Left ventricle myocardium inferior (tissue), 1 donor: ENCODE measurements at regions not wholly inside any gene's neighbourhood (a gene's known extent, or its start where the extent isn't known, plus 50 kb on each side); places are given as distances from the start of the nearest gene placed in this dataset.

Experiments used
- DNase-seq: peaks from one replicate; pipeline ENCODE4 v3.0.0-alpha.2; 2020
- H3K27ac ChIP-seq: fragments of 200-600 bp; replicated peaks from 2 replicates; pipeline ENCODE4 v1.8.0; 2021
- H3K27me3 ChIP-seq: fragments of 200-600 bp; 2 replicates; pipeline ENCODE4 v1.8.0; 2021; ENCODE audit warnings: low read depth
- H3K36me3 ChIP-seq: fragments of 200-600 bp; 2 replicates; pipeline ENCODE4 v1.8.0; 2021
- H3K4me1 ChIP-seq: fragments of 200-600 bp; 2 replicates; pipeline ENCODE4 v1.8.0; 2021
- H3K4me3 ChIP-seq: fragments of 200-600 bp; 2 replicates; pipeline ENCODE4 v1.8.0; 2021; ENCODE audit warnings: mild to moderate bottlenecking, moderate library complexity
- H3K9me3 ChIP-seq: fragments of 200-600 bp; replicated peaks from 2 replicates; pipeline ENCODE4 v1.8.0; 2021
- intact Hi-C: fragments of 100-400 bp; cut with micrococcal nuclease; formaldehyde crosslinking; loops from one replicate; pipeline ENCODE4 v1.11.0; 2022
- TF ChIP-seq, protein P1 (sequence below): fragments of 200-600 bp; IDR thresholded peaks from 2 replicates; pipeline ENCODE4 v1.8.0; 2021; ENCODE audit warnings: antibody characterized with exemption, mild to moderate bottlenecking, borderline replicate concordance
- donor health status: DM: no; HTN: yes; CAD: no; lungs with severe emphysema.

DNA sequence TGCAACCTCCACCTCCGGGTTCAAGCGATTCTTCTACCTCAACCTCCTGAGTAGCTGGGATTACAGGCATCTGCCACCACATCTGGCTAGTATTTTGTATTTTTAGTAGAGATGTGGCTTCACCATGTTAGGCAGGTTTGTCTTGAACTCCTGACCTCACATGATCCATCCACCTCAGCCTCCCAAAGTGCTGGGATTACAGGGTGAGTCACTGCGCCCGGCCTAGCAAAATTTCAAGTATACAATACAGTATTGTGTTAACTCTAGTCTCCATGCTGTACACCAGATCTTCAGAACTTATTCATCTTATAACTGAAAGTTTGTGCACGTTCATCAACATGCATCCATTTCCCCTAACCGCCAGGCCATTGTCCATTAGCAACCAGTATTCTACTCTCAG, 115.1 kb upstream of the MDGA2 start:
- Histone ChIP-seq H3K27me3 (no peaks in the 10 kb centered on the region), H3K9me3 (peaks cover 16% of the 10 kb centered on the region), H3K4me1 (no peaks in the 10 kb centered on the region), H3K27ac (no peak overlapping the region), H3K36me3 (no peaks in the 10 kb centered on the region), H3K4me3 (no peak overlapping the region)
- TF ChIP-seq, protein P1, sequence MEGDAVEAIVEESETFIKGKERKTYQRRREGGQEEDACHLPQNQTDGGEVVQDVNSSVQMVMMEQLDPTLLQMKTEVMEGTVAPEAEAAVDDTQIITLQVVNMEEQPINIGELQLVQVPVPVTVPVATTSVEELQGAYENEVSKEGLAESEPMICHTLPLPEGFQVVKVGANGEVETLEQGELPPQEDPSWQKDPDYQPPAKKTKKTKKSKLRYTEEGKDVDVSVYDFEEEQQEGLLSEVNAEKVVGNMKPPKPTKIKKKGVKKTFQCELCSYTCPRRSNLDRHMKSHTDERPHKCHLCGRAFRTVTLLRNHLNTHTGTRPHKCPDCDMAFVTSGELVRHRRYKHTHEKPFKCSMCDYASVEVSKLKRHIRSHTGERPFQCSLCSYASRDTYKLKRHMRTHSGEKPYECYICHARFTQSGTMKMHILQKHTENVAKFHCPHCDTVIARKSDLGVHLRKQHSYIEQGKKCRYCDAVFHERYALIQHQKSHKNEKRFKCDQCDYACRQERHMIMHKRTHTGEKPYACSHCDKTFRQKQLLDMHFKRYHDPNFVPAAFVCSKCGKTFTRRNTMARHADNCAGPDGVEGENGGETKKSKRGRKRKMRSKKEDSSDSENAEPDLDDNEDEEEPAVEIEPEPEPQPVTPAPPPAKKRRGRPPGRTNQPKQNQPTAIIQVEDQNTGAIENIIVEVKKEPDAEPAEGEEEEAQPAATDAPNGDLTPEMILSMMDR = no peak
- DNase-seq = no peak
- intact Hi-C loops = no loop called here

DNA sequence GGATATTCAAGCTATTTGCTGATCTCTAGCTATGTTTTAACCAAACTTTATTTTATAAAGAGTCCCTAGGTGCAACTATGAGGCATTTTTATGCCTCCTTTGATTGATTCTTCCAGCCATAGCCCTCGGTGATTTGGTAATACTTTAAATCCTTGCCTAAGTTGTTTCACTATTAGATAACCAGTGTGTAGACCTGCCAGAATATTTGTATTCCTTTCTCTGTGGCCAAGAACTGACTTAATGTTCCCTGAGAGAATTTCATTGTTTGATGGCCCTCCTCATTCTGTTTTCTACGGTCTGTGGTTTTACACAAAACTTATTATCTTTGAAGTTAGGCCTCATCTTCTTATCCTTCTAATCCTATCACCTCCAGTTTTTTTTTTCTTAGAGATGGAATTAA, 109.7 kb upstream of the MDGA2 start:
- intact Hi-C loops = no loop called here
- H3K9me3 ChIP-seq = no peaks in the 10 kb centered on the region
- no peaks in the 10 kb centered on the region for H3K27me3 ChIP-seq
- DNase-seq = no peak
- no peak overlapping the region for H3K27ac ChIP-seq
- TF ChIP-seq, protein P1 = no peak
- H3K4me1 ChIP-seq = no peaks in the 10 kb centered on the region
- H3K36me3 ChIP-seq = no peaks in the 10 kb centered on the region
- H3K4me3 ChIP-seq = no peak overlapping the region

DNA sequence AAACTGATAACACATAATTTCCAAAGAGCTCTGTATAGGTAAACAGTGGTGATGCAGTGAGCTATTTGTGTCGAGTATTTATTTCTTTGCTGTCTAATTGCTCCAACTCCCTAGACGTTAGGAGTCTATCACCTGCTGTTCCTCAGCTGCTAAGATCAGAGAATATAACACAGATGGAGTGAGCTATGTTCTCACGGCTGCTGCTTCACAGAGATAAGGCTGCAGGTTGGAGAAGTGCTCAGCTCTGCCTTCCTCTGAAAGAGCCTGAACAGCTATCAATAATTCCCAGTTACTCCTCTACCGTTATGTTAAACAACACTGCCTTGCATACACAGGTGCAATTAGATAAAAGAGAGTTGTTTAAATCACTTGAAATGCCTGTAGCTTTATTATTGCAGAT, 103.2 kb upstream of the MDGA2 start:
- TF ChIP-seq, protein P1 = no peak
- intact Hi-C loops = no loop called here
- Histone ChIP-seq H3K27me3 (no peaks in the 10 kb centered on the region), H3K27ac (no peak overlapping the region), H3K4me3 (no peak overlapping the region), H3K4me1 (no peaks in the 10 kb centered on the region), H3K36me3 (no peaks in the 10 kb centered on the region), H3K9me3 (peaks cover 4% of the 10 kb centered on the region)
- DNase-seq = no peak

DNA sequence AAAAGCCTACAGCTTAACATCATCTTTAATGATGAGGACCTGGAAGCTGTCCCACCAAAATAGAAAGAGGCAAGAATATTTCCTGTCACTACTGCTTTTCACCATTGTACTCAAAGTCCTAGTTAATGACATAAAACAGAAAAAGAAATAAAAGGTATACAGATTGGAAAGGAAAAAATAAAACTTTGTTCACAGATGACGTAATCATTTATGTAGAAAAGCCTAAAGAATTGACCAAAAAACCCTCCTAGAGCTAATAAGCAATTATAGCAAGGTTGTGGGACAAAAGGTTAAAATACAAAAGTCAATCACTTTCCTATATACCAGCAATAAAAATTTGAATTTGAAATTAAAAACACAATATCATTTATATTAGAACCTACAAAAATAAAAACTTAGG, 97.2 kb upstream of the MDGA2 start:
- Histone ChIP-seq H3K36me3 (no peaks in the 10 kb centered on the region), H3K4me1 (no peaks in the 10 kb centered on the region), H3K27ac (no peak overlapping the region), H3K4me3 (no peak overlapping the region), H3K27me3 (no peaks in the 10 kb centered on the region), H3K9me3 (peaks cover 9% of the 10 kb centered on the region)
- TF ChIP-seq, protein P1 = no peak
- intact Hi-C loops = no loop called here
- no peak for DNase-seq

DNA sequence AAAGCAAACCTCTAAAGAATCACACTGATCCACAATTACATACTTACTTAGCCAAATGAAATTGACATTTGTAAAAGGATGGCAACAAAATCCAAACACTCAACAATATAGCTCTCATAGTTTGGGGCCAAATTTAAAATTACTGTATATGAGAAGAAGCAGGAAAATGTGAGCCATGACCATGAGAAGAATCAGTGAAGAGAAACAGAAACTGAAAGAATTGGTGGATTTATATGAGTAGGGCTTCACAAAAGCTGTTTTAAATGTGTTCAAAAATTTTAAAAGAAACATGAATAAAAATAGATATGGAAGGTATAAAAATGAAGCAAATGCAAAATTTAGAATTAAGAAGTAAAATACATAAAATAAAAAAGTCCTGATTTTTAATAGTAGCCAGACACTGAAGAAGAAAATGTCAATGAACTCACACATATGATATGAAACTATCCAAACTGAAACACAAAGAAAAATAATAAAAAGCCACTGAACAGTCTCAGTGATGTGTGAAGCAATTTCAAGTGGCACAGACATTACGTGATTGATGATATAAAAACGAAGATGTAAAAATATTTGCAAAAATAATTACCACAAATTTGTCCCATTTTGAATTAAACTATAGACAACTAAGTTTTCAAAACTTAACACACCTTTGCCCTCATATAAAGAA, 87.9 kb upstream of the MDGA2 start:
- Histone ChIP-seq H3K4me3 (no peak overlapping the region), H3K36me3 (no peaks in the 10 kb centered on the region), H3K9me3 (no peaks in the 10 kb centered on the region), H3K27me3 (no peaks in the 10 kb centered on the region), H3K27ac (no peak overlapping the region), H3K4me1 (no peaks in the 10 kb centered on the region)
- intact Hi-C loops = no loop called here
- DNase-seq = no peak
- TF ChIP-seq, protein P1 = no peak

DNA sequence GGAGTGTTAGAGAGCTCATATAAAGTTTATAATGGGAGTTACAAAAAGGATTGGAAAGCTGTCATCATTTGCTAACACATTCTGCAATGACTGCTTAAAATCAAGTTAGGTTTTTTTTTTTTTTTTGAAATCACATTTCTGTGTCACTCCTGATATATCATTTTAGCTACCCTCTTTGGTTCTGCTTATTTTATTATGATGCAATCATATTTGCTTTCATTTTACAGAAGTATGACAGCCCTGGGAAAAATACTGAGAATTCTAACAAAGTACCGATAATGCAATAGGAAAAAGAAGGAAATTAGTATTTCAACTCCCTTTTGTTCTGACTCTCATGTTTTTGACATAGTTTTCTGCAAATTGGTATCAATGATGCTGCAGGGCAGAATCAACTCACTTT, 71.6 kb upstream of the MDGA2 start:
- Histone ChIP-seq H3K4me1 (no peaks in the 10 kb centered on the region), H3K27ac (no peak overlapping the region), H3K4me3 (no peak overlapping the region), H3K27me3 (no peaks in the 10 kb centered on the region), H3K9me3 (peaks cover 6% of the 10 kb centered on the region), H3K36me3 (no peaks in the 10 kb centered on the region)
- intact Hi-C loops = no loop called here
- DNase-seq = no peak
- TF ChIP-seq, protein P1 = no peak
